Lung (tissue), 11 donors: ENCODE measurements at regions not wholly inside any gene's neighbourhood (a gene's known extent, or its start where the extent isn't known, plus 50 kb on each side); places are given as distances from the start of the nearest gene placed in this dataset.

Experiments
- ATAC-seq: fragments of 200-7000 bp; cut with Tn5 transposase; one replicate; pipeline ENCODE4 v1.9.1; 2020; ENCODE audit warnings: moderate number of reproducible peaks; ENCODE audit not compliant: insufficient read depth, low FRiP score
- DNase-seq, 3 donors: peaks; one replicate each; pipeline ENCODE4 v3.0.0-alpha.2; 2013 to 2017
- H3K27ac ChIP-seq, 2 donors: one replicate each; pipeline ENCODE4 v1.5.1; 2013; ENCODE audit warnings: mild to moderate bottlenecking in 2 of 2, moderate library complexity in 2 of 2, control low read depth in 1 of 2, inconsistent platforms in 1 of 2, low read depth in 1 of 2, low read length in 1 of 2
- H3K27me3 ChIP-seq, 3 donors: one replicate each; pipeline ENCODE4 v1.5.1; 2013; ENCODE audit warnings: low read length in 2 of 3; ENCODE audit not compliant: control insufficient read depth in 3 of 3, insufficient read depth in 3 of 3
- H3K36me3 ChIP-seq, 4 donors: one replicate each; pipeline ENCODE4 v1.5.1; 2013; ENCODE audit warnings: low read length in 4 of 4, mild to moderate bottlenecking in 1 of 4, moderate library complexity in 1 of 4; ENCODE audit not compliant: control insufficient read depth in 4 of 4, insufficient read depth in 4 of 4
- H3K4me1 ChIP-seq, 5 donors: one replicate each; pipeline ENCODE4 v1.5.1; 2013; ENCODE audit warnings: low read length in 5 of 5, mild to moderate bottlenecking in 2 of 5, moderate library complexity in 1 of 5; ENCODE audit not compliant: control insufficient read depth in 5 of 5, insufficient read depth in 5 of 5
- H3K4me3 ChIP-seq: one replicate; pipeline ENCODE4 v1.5.1; 2013; ENCODE audit warnings: mild to moderate bottlenecking, control low read depth, moderate library complexity
- H3K9ac ChIP-seq, 2 donors: one replicate each; pipeline ENCODE4 v1.5.1; 2013; ENCODE audit warnings: low read length in 2 of 2, control low read depth in 1 of 2; ENCODE audit not compliant: insufficient read depth in 1 of 2
- H3K9me3 ChIP-seq, 4 donors: one replicate each; pipeline ENCODE4 v1.5.1; 2013; ENCODE audit warnings: low read length in 3 of 4, mild to moderate bottlenecking in 1 of 4, moderate library complexity in 1 of 4; ENCODE audit not compliant: control insufficient read depth in 4 of 4, insufficient read depth in 3 of 4
- CTCF ChIP-seq: IDR thresholded peaks from 2 replicates; pipeline ENCODE4 v1.5.1; 2012; ENCODE audit warnings: mild to moderate bottlenecking; ENCODE audit errors: control extremely low read depth, extremely low read depth
- whole genome bisulfite sequencing, 2 donors: extraction: QIAGEN DNeasy Blood & Tissue Kit; methylation state at CpG; one replicate each; pipeline ENCODE4 v1.1.7; 2013; 5-methylcytosine and 5-hydroxymethylcytosine counted together
- donor health status: control.
- donor health status: control.
- donor health status: Bipolar disorder and iron deficiency.
- donor health status: healthy.
- donor health status: DM: yes; HTN: yes; CAD: no.

- no peaks in the 10 kb centered on the region for H3K36me3 ChIP-seq
- no peak for TF ChIP-seq CTCF
- H3K27ac ChIP-seq, result no peak overlapping the region
- 67 to 85% methylated on average over 8 of the region's 8 CpGs for WGBS, 2 donors
- no peak overlapping the region for H3K4me3 ChIP-seq
- H3K27me3 ChIP-seq, result peaks cover 0 to 8% (median 3%) of the 10 kb centered on the region in 3 donors
- no peak overlapping the region for H3K9ac ChIP-seq
- ATAC-seq (no peak), DNase-seq (peak in 2 of 3 donors; percentile 11)
- no peaks in the 10 kb centered on the region for H3K9me3 ChIP-seq
- peaks cover 0 to 11% (median 0%) of the 10 kb centered on the region in 5 donors for H3K4me1 ChIP-seq
Observed at GRCh38 chr7:20980232-20980631, 193.5 kb upstream of the SP8 start.

GRCh38 chr7:20980668-20981264, 194.1 kb upstream of the SP8 start:
- H3K9ac ChIP-seq, result no peak overlapping the region
- H3K9me3 ChIP-seq, result no peaks in the 10 kb centered on the region
- 43 to 48% methylated on average over 7 of the region's 7 CpGs for WGBS, 2 donors
- peaks cover 0 to 11% (median 0%) of the 10 kb centered on the region in 5 donors for H3K4me1 ChIP-seq
- no peak for TF ChIP-seq CTCF
- DNase-seq (peak in 2 of 3 donors; percentile 7 to 13), ATAC-seq (no peak)
- no peaks in the 10 kb centered on the region for H3K36me3 ChIP-seq
- H3K27ac ChIP-seq, result no peak overlapping the region
- H3K27me3 ChIP-seq, result peaks cover 0 to 8% (median 3%) of the 10 kb centered on the region in 3 donors
- H3K4me3 ChIP-seq, result no peak overlapping the region

- 89 to 93% methylated on average over 3 of the region's 3 CpGs for WGBS, 2 donors
- TF ChIP-seq CTCF, result no peak
Observed at GRCh38 chr7:20988340-20988739, 201.7 kb upstream of the SP8 start.

GRCh38 chr7:20991544-20991943, 204.9 kb upstream of the SP8 start:
- H3K27me3 ChIP-seq, result no peaks in the 10 kb centered on the region
- H3K4me3 ChIP-seq, result no peak overlapping the region
- peaks cover 0 to 2% (median 0%) of the 10 kb centered on the region in 4 donors for H3K9me3 ChIP-seq
- H3K36me3 ChIP-seq, result no peaks in the 10 kb centered on the region
- DNase-seq, result no peak
- no peak overlapping the region for H3K27ac ChIP-seq
- no peaks in the 10 kb centered on the region for H3K4me1 ChIP-seq
- TF ChIP-seq CTCF, result no peak
- H3K9ac ChIP-seq, result no peak overlapping the region
- ATAC-seq, result no peak

More at GRCh38 chr7:20988340-20988739, 201.7 kb upstream of the SP8 start:
- no peaks in the 10 kb centered on the region for H3K27me3 ChIP-seq
- DNase-seq, result no peak
- H3K4me3 ChIP-seq, result no peak overlapping the region
- no peaks in the 10 kb centered on the region for H3K4me1 ChIP-seq
- no peaks in the 10 kb centered on the region for H3K36me3 ChIP-seq
- ATAC-seq, result no peak
- H3K27ac ChIP-seq, result no peak overlapping the region
- H3K9ac ChIP-seq, result no peak overlapping the region
- H3K9me3 ChIP-seq, result peaks cover 0 to 2% (median 0%) of the 10 kb centered on the region in 4 donors
